ENCODE measurements at regions not wholly inside any gene's neighbourhood (a gene's known extent, or its start where the extent isn't known, plus 50 kb on each side); places are given as distances from the start of the nearest gene placed in this dataset.
"Not testable (repeated sequence)": the region's sequence is repeated elsewhere in the genome, so short reads cannot be mapped to it uniquely, and the experiment has no call there.

- no peak overlapping the region for H3K27ac ChIP-seq (ENCODE audit: low read depth, low read length)
- no peak overlapping the region for H3K18ac ChIP-seq (ENCODE audit: low read length)
- H2BK5ac ChIP-seq (ENCODE audit: low read length), result no peak overlapping the region
- no peak overlapping the region for H4K8ac ChIP-seq (ENCODE audit: low read depth, low read length)
- no peak overlapping the region for H3K4ac ChIP-seq (ENCODE audit: low read depth, low read length)
- DNase-seq, result no peak
- H2BK15ac ChIP-seq (replicated peaks; ENCODE audit: low read depth), result no peak overlapping the region
- no peak overlapping the region for H3K23ac ChIP-seq (ENCODE audit: low read length)
- no peak overlapping the region for H3K56ac ChIP-seq (ENCODE audit: low read length)
- no peaks in the 10 kb centered on the region for H3K79me1 ChIP-seq (ENCODE audit: low read length)
- H4K5ac ChIP-seq (ENCODE audit: low read length), result no peak overlapping the region
- H3K9ac ChIP-seq (ENCODE audit: low read length), result no peak overlapping the region
- H3K4me2 ChIP-seq (ENCODE audit: low read length), result no peak overlapping the region
- H3K4me3 ChIP-seq (ENCODE audit: low read length), result no peak overlapping the region
- H3K4me1 ChIP-seq (ENCODE audit: control insufficient read depth, low read depth, low read length), result peaks cover 6% of the 10 kb centered on the region
- H3K36me3 ChIP-seq (ENCODE audit: control insufficient read depth, insufficient read depth, low read length), result no peaks in the 10 kb centered on the region
- H3K27me3 ChIP-seq (ENCODE audit: insufficient read depth, low read length, poor library complexity), result no peaks in the 10 kb centered on the region
- H3K79me2 ChIP-seq (ENCODE audit: control insufficient read depth, insufficient read depth, low read length), result no peaks in the 10 kb centered on the region
- no peak overlapping the region for H2AK5ac ChIP-seq (ENCODE audit: low read length)
- no peak overlapping the region for H2BK120ac ChIP-seq (ENCODE audit: low read depth, low read length)
- WGBS (ENCODE audit: extremely low coverage, insufficient coverage, low lambda C conversion rate), result no CpG with 5 or more reads among the region's 5 CpGs
Observed at GRCh38 chr9:14989811-14990210, 79.6 kb upstream of the FREM1 start.

- not testable (repeated sequence) for H3K18ac ChIP-seq (ENCODE audit: low read length); H4K5ac ChIP-seq (ENCODE audit: low read length); DNase-seq; H3K4me1 ChIP-seq (ENCODE audit: control insufficient read depth, low read depth, low read length); H3K79me2 ChIP-seq (ENCODE audit: control insufficient read depth, insufficient read depth, low read length); H3K4me2 ChIP-seq (ENCODE audit: low read length); H3K4me3 ChIP-seq (ENCODE audit: low read length); H3K23ac ChIP-seq (ENCODE audit: low read length); H4K8ac ChIP-seq (ENCODE audit: low read depth, low read length); H3K36me3 ChIP-seq (ENCODE audit: control insufficient read depth, insufficient read depth, low read length); H3K4ac ChIP-seq (ENCODE audit: low read depth, low read length); H3K9ac ChIP-seq (ENCODE audit: low read length); H3K56ac ChIP-seq (ENCODE audit: low read length); H2BK120ac ChIP-seq (ENCODE audit: low read depth, low read length); H3K27ac ChIP-seq (ENCODE audit: low read depth, low read length); H2BK5ac ChIP-seq (ENCODE audit: low read length); H2BK15ac ChIP-seq (replicated peaks; ENCODE audit: low read depth); H2AK5ac ChIP-seq (ENCODE audit: low read length); H3K79me1 ChIP-seq (ENCODE audit: low read length); H3K27me3 ChIP-seq (ENCODE audit: insufficient read depth, low read length, poor library complexity)
- WGBS (ENCODE audit: extremely low coverage, insufficient coverage, low lambda C conversion rate), result no CpG with 5 or more reads among the region's 7 CpGs
Observed at GRCh38 chr9:14989336-14989735, 79.1 kb upstream of the FREM1 start.

DNA sequence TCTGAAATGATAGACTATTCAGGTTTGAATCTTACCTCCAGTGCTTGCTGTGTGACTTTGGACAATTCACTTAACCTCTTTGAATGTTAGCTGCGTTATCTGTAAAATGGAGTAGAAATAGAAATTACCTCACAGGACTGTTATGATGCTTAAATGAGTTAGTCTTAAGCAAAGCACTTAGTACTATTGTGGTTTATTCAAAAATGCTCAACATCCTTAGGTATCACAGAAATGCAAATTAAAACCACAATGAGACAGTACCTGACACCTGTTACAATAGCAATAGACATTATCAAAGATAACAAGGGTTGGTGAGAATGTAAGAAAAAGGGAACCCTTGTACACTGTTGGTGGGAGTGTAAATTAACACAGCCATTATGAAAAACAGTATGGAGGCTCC lies 77.6 kb upstream of the FREM1 start:
- Histone ChIP-seq H2BK15ac (replicated peaks; ENCODE audit: low read depth) (no peak overlapping the region), H3K79me1 (ENCODE audit: low read length) (no peaks in the 10 kb centered on the region), H3K36me3 (ENCODE audit: control insufficient read depth, insufficient read depth, low read length) (no peaks in the 10 kb centered on the region)

DNA sequence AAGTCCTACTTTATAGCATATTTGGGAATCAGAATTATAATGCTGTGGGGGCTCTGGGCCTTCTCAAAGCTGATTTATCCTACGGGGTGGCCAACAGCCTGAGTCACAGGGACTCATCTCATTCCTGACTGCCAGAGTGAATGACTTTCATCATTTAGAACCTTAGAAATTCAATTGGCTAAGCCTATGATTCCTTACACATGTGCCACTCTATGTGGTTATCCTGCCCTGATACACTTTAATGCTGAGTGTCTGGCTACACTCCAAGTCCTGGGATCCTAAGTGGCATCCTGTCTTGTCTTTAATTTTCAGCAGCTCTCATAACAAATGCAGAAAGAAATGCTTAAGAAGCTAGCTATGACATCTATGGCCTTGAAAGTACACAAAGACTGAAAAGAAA lies 75.2 kb upstream of the FREM1 start:
- Histone ChIP-seq H3K27me3 (ENCODE audit: insufficient read depth, low read length, poor library complexity) (no peaks in the 10 kb centered on the region), H3K36me3 (ENCODE audit: control insufficient read depth, insufficient read depth, low read length) (no peaks in the 10 kb centered on the region), H2BK5ac (ENCODE audit: low read length) (no peak overlapping the region), H3K9ac (ENCODE audit: low read length) (no peak overlapping the region), H2AK5ac (ENCODE audit: low read length) (no peak overlapping the region), H3K4me3 (ENCODE audit: low read length) (no peak overlapping the region), H3K4me2 (ENCODE audit: low read length) (no peak overlapping the region), H3K56ac (ENCODE audit: low read length) (no peak overlapping the region), H3K4ac (ENCODE audit: low read depth, low read length) (no peak overlapping the region), H3K27ac (ENCODE audit: low read depth, low read length) (no peak overlapping the region), H3K79me1 (ENCODE audit: low read length) (no peaks in the 10 kb centered on the region), H3K4me1 (ENCODE audit: control insufficient read depth, low read depth, low read length) (no peaks in the 10 kb centered on the region), H4K8ac (ENCODE audit: low read depth, low read length) (no peak overlapping the region), H2BK120ac (ENCODE audit: low read depth, low read length) (no peak overlapping the region), H4K5ac (ENCODE audit: low read length) (no peak overlapping the region), H3K18ac (ENCODE audit: low read length) (no peak overlapping the region), H3K23ac (ENCODE audit: low read length) (no peak overlapping the region), H2BK15ac (replicated peaks; ENCODE audit: low read depth) (no peak overlapping the region), H3K79me2 (ENCODE audit: control insufficient read depth, insufficient read depth, low read length) (no peaks in the 10 kb centered on the region)
- DNase-seq, result no peak
- no CpG with 5 or more reads among the region's 1 CpG for WGBS (ENCODE audit: extremely low coverage, insufficient coverage, low lambda C conversion rate)

More for the DNA sequence above, 77.6 kb upstream of the FREM1 start:
- H3K56ac ChIP-seq (ENCODE audit: low read length), result no peak overlapping the region
- H4K5ac ChIP-seq (ENCODE audit: low read length), result no peak overlapping the region
- H3K4me3 ChIP-seq (ENCODE audit: low read length), result no peak overlapping the region
- no peak overlapping the region for H2BK120ac ChIP-seq (ENCODE audit: low read depth, low read length)
- no peak overlapping the region for H2BK5ac ChIP-seq (ENCODE audit: low read length)
- H3K4ac ChIP-seq (ENCODE audit: low read depth, low read length), result no peak overlapping the region
- WGBS (ENCODE audit: extremely low coverage, insufficient coverage, low lambda C conversion rate), result no CpG with 5 or more reads among the region's 1 CpG
- no peak overlapping the region for H3K4me2 ChIP-seq (ENCODE audit: low read length)
- DNase-seq, result no peak
- no peak overlapping the region for H3K23ac ChIP-seq (ENCODE audit: low read length)
- H3K18ac ChIP-seq (ENCODE audit: low read length), result no peak overlapping the region
- H3K9ac ChIP-seq (ENCODE audit: low read length), result no peak overlapping the region
- no peaks in the 10 kb centered on the region for H3K79me2 ChIP-seq (ENCODE audit: control insufficient read depth, insufficient read depth, low read length)
- no peak overlapping the region for H3K27ac ChIP-seq (ENCODE audit: low read depth, low read length)
- no peak overlapping the region for H4K8ac ChIP-seq (ENCODE audit: low read depth, low read length)
- H3K27me3 ChIP-seq (ENCODE audit: insufficient read depth, low read length, poor library complexity), result no peaks in the 10 kb centered on the region
- H3K4me1 ChIP-seq (ENCODE audit: control insufficient read depth, low read depth, low read length), result peaks cover 2% of the 10 kb centered on the region
- H2AK5ac ChIP-seq (ENCODE audit: low read length), result no peak overlapping the region

DNA sequence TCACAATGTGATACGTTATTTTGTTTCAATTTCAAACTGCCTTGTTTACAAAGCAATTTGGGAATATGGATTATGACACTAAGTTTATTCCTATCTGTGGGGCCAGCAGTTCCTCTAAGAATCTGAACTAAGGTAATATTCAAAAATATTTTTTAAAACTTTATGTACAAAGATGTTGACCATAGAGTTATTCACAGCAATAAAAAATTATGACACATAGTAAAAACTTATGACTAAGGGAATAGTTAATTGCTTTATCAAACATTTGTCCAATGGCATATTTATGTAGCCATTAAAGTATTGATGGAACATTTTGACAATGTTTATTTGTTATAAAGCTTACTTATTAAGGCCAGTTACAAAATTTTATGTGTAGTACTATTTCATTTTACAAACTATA lies 73.4 kb upstream of the FREM1 start:
- no peak overlapping the region for H2AK5ac ChIP-seq (ENCODE audit: low read length)
- no peak overlapping the region for H3K18ac ChIP-seq (ENCODE audit: low read length)
- H2BK5ac ChIP-seq (ENCODE audit: low read length), result no peak overlapping the region
- DNase-seq, result no peak
- no peak overlapping the region for H3K4me2 ChIP-seq (ENCODE audit: low read length)
- H3K56ac ChIP-seq (ENCODE audit: low read length), result no peak overlapping the region
- H3K36me3 ChIP-seq (ENCODE audit: control insufficient read depth, insufficient read depth, low read length), result no peaks in the 10 kb centered on the region
- H3K4me3 ChIP-seq (ENCODE audit: low read length), result no peak overlapping the region
- H3K79me1 ChIP-seq (ENCODE audit: low read length), result no peaks in the 10 kb centered on the region
- H2BK120ac ChIP-seq (ENCODE audit: low read depth, low read length), result no peak overlapping the region
- no peak overlapping the region for H3K27ac ChIP-seq (ENCODE audit: low read depth, low read length)
- H3K9ac ChIP-seq (ENCODE audit: low read length), result no peak overlapping the region
- no peak overlapping the region for H4K8ac ChIP-seq (ENCODE audit: low read depth, low read length)
- H3K4ac ChIP-seq (ENCODE audit: low read depth, low read length), result no peak overlapping the region
- H3K23ac ChIP-seq (ENCODE audit: low read length), result no peak overlapping the region
- WGBS (ENCODE audit: extremely low coverage, insufficient coverage, low lambda C conversion rate), result no CpG with 5 or more reads among the region's 1 CpG
- no peak overlapping the region for H2BK15ac ChIP-seq (replicated peaks; ENCODE audit: low read depth)
- H3K27me3 ChIP-seq (ENCODE audit: insufficient read depth, low read length, poor library complexity), result no peaks in the 10 kb centered on the region
- no peaks in the 10 kb centered on the region for H3K79me2 ChIP-seq (ENCODE audit: control insufficient read depth, insufficient read depth, low read length)
- H3K4me1 ChIP-seq (ENCODE audit: control insufficient read depth, low read depth, low read length), result no peaks in the 10 kb centered on the region
- no peak overlapping the region for H4K5ac ChIP-seq (ENCODE audit: low read length)

- DNase-seq, result no peak
- Histone ChIP-seq H3K56ac (ENCODE audit: low read length) (no peak overlapping the region), H3K4me2 (ENCODE audit: low read length) (no peak overlapping the region), H2BK120ac (ENCODE audit: low read depth, low read length) (no peak overlapping the region), H3K27ac (ENCODE audit: low read depth, low read length) (no peak overlapping the region), H3K18ac (ENCODE audit: low read length) (no peak overlapping the region), H2BK5ac (ENCODE audit: low read length) (no peak overlapping the region), H3K4me3 (ENCODE audit: low read length) (no peak overlapping the region), H4K5ac (ENCODE audit: low read length) (no peak overlapping the region), H4K8ac (ENCODE audit: low read depth, low read length) (no peak overlapping the region), H3K4me1 (ENCODE audit: control insufficient read depth, low read depth, low read length) (no peaks in the 10 kb centered on the region), H3K79me1 (ENCODE audit: low read length) (no peaks in the 10 kb centered on the region), H3K4ac (ENCODE audit: low read depth, low read length) (no peak overlapping the region), H3K79me2 (ENCODE audit: control insufficient read depth, insufficient read depth, low read length) (no peaks in the 10 kb centered on the region), H2BK15ac (replicated peaks; ENCODE audit: low read depth) (no peak overlapping the region), H3K36me3 (ENCODE audit: control insufficient read depth, insufficient read depth, low read length) (no peaks in the 10 kb centered on the region), H3K9ac (ENCODE audit: low read length) (no peak overlapping the region), H3K23ac (ENCODE audit: low read length) (no peak overlapping the region), H3K27me3 (ENCODE audit: insufficient read depth, low read length, poor library complexity) (no peaks in the 10 kb centered on the region), H2AK5ac (ENCODE audit: low read length) (no peak overlapping the region)
- WGBS (ENCODE audit: extremely low coverage, insufficient coverage, low lambda C conversion rate), result no CpG with 5 or more reads among the region's 3 CpGs
Observed at GRCh38 chr9:14981291-14981950, 71.2 kb upstream of the FREM1 start.

Data from mesendoderm (in vitro differentiated cells).